IMR-90 (cell line): ENCODE measurements at regions not wholly inside any gene's neighbourhood (a gene's known extent, or its start where the extent isn't known, plus 50 kb on each side); places are given as distances from the start of the nearest gene placed in this dataset.

ENCODE experiments used
- ATAC-seq: fragments of 200-7000 bp; cut with Tn5 transposase; 2 replicates; pipeline ENCODE4 v1.9.1; 2020; ENCODE audit warnings: low read depth, mild to moderate bottlenecking, moderate library complexity
- BruUV-seq: library from RNA; stranded (reverse); fragments of 400-500 nt; replicated peaks from 2 replicates; lab custom pipeline; 2021; lab: Mats Ljungman, UMichigan
- CTCF ChIA-PET: fragments of 300-600 bp; formaldehyde crosslinking; extraction: SDS; loops from one replicate; lab custom pipeline; 2021; ENCODE audit warnings: antibody characterized with exemption; lab: Yijun Ruan, JAX
- POLR2A ChIA-PET: fragments of 300-600 bp; sonication (Branson Sonifier 250); formaldehyde crosslinking; loops from one replicate; lab custom pipeline; 2022; ENCODE audit warnings: antibody characterized with exemption; ENCODE audit not compliant: unreplicated experiment; lab: Charles Lee
- DNase-seq: peaks from one replicate; pipeline ENCODE4 v3.0.0; 2013
- H2AFZ ChIP-seq: replicated peaks from 2 replicates; pipeline ENCODE3; 2013; ENCODE audit warnings: low read length, mild to moderate bottlenecking; ENCODE audit not compliant: poor library complexity
- H2AK5ac ChIP-seq: 2 replicates; pipeline ENCODE4 v1.6.1; 2013; ENCODE audit warnings: low read depth, low read length, inconsistent platforms
- H2AK9ac ChIP-seq: replicated peaks from 2 replicates; pipeline ENCODE3; 2013; ENCODE audit warnings: mild to moderate bottlenecking, low read depth, low read length, moderate library complexity; ENCODE audit not compliant: poor library complexity
- H2BK120ac ChIP-seq: 2 replicates; pipeline ENCODE4 v1.6.1; 2013; ENCODE audit warnings: low read depth, low read length, inconsistent platforms
- H2BK15ac ChIP-seq: 3 replicates; pipeline ENCODE4 v1.6.1; 2013; ENCODE audit warnings: low read depth, low read length, inconsistent platforms
- H2BK20ac ChIP-seq: 2 replicates; pipeline ENCODE4 v1.6.1; 2013; ENCODE audit warnings: low read depth, mild to moderate bottlenecking, inconsistent platforms, low read length, moderate library complexity
- H2BK5ac ChIP-seq: 2 replicates; pipeline ENCODE4 v1.6.1; 2013; ENCODE audit warnings: mild to moderate bottlenecking, low read depth, low read length, inconsistent platforms; ENCODE audit not compliant: poor library complexity, severe bottlenecking
- H3K14ac ChIP-seq: replicated peaks from 2 replicates; pipeline ENCODE4 v1.6.1; 2013; ENCODE audit warnings: low read depth, low read length, inconsistent platforms
- H3K18ac ChIP-seq: 2 replicates; pipeline ENCODE4 v1.6.1; 2013; ENCODE audit warnings: low read depth, low read length, control low read depth
- H3K23ac ChIP-seq: 2 replicates; pipeline ENCODE4 v1.6.1; 2013; ENCODE audit warnings: low read depth, low read length, inconsistent platforms
- H3K27ac ChIP-seq: 2 replicates; pipeline ENCODE4 v1.5.1; 2013; ENCODE audit warnings: mild to moderate bottlenecking, control low read depth, low read length; ENCODE audit not compliant: insufficient read depth
- H3K27me3 ChIP-seq: 2 replicates; pipeline ENCODE4 v1.6.1; 2013; ENCODE audit warnings: low read length; ENCODE audit not compliant: control insufficient read depth, insufficient read depth
- H3K36me3 ChIP-seq: 2 replicates; pipeline ENCODE4 v1.6.1; 2013; ENCODE audit warnings: low read length, mixed read lengths; ENCODE audit not compliant: control insufficient read depth, insufficient read depth
- H3K4ac ChIP-seq: 2 replicates; pipeline ENCODE4 v1.6.1; 2013; ENCODE audit warnings: low read depth, low read length, inconsistent platforms
- H3K4me1 ChIP-seq: 2 replicates; pipeline ENCODE4 v1.6.1; 2013; ENCODE audit warnings: low read length, mixed read lengths; ENCODE audit not compliant: control insufficient read depth, insufficient read depth
- H3K4me2 ChIP-seq: 2 replicates; pipeline ENCODE4 v1.6.1; 2013; ENCODE audit warnings: low read depth, mild to moderate bottlenecking, control low read depth, low read length, moderate library complexity
- H3K4me3 ChIP-seq: 2 replicates; pipeline ENCODE4 v1.5.1; 2013; ENCODE audit warnings: low read depth, mild to moderate bottlenecking, control low read depth, low read length, moderate library complexity; ENCODE audit not compliant: insufficient read depth
- H3K56ac ChIP-seq: 2 replicates; pipeline ENCODE4 v1.6.1; 2013; ENCODE audit warnings: low read length, inconsistent platforms; ENCODE audit not compliant: insufficient read depth; ENCODE audit errors: extremely low read depth
- H3K79me1 ChIP-seq, 2 experiments: 2 replicates each; pipeline ENCODE4 v1.6.1; 2013; ENCODE audit warnings: low read length in 2 of 2, inconsistent platforms in 1 of 2, low read depth in 1 of 2
- H3K9ac ChIP-seq: 2 replicates; pipeline ENCODE4 v1.6.1; 2013; ENCODE audit warnings: low read depth, low read length, control low read depth
- H3K9me1 ChIP-seq: 2 replicates; pipeline ENCODE4 v1.6.1; 2013; ENCODE audit warnings: low read length, inconsistent platforms; ENCODE audit not compliant: insufficient read depth
- H3K9me3 ChIP-seq: 2 replicates; pipeline ENCODE4 v1.6.1; 2013; ENCODE audit warnings: low read length; ENCODE audit not compliant: control insufficient read depth, insufficient read depth
- H4K20me1 ChIP-seq: 2 replicates; pipeline ENCODE4 v1.6.1; 2013; ENCODE audit warnings: low read length, inconsistent platforms; ENCODE audit not compliant: insufficient read depth
- H4K5ac ChIP-seq: 2 replicates; pipeline ENCODE4 v1.6.1; 2013; ENCODE audit warnings: mild to moderate bottlenecking, low read depth, low read length, control low read depth
- H4K8ac ChIP-seq, 2 experiments: 2 replicates each; pipeline ENCODE4 v1.6.1; 2013; ENCODE audit warnings: low read depth in 2 of 2, low read length in 2 of 2, control low read depth in 1 of 2, inconsistent platforms in 1 of 2
- H4K91ac ChIP-seq: 2 replicates; pipeline ENCODE4 v1.6.1; 2013; ENCODE audit warnings: low read depth, low read length, inconsistent platforms; ENCODE audit not compliant: insufficient read depth
- BHLHE40 ChIP-seq: fragments of 150-350 bp; IDR thresholded peaks from 2 replicates; pipeline ENCODE4 v1.6.1; 2016; ENCODE audit warnings: mild to moderate bottlenecking, low read depth, low read length
- CEBPB ChIP-seq: IDR thresholded peaks from 2 replicates; pipeline ENCODE4 v1.6.1; 2012; ENCODE audit warnings: low read depth, low read length, improper control_type of control experiment
- MAZ ChIP-seq: IDR thresholded peaks from 2 replicates; pipeline ENCODE4 v1.6.1; 2012; ENCODE audit warnings: low read depth, mild to moderate bottlenecking, low read length, improper control_type of control experiment, moderate library complexity, borderline replicate concordance
- NFE2L2 ChIP-seq: fragments of 150-350 bp; IDR thresholded peaks from 2 replicates; pipeline ENCODE4 v1.6.1; 2016; ENCODE audit warnings: low read depth, mild to moderate bottlenecking, low read length
- RAD21 ChIP-seq: IDR thresholded peaks from 2 replicates; pipeline ENCODE4 v1.6.1; 2012; ENCODE audit warnings: low read length, improper control_type of control experiment
- WGBS, 2 experiments: methylation state at CpG; one replicate each; pipeline versions ENCODE4 v1.1.5 to v1.1.7; 2013; ENCODE audit warnings: missing lambda C conversion rate in 2 of 2; ENCODE audit not compliant: insufficient read length in 1 of 2; ENCODE audit errors: extremely low coverage in 2 of 2; 5-methylcytosine and 5-hydroxymethylcytosine counted together
- dilution Hi-C: fragments of 300-500 bp; cut with HindIII; formaldehyde crosslinking; loops from one replicate; pipeline ENCODE4 v1.14.3; 2018; ENCODE audit warnings: low sequenced_read_pairs; ENCODE audit not compliant: unreplicated experiment
- in situ Hi-C: fragments of 300-500 bp; cut with MboI; formaldehyde crosslinking; loops from 3 replicates; pipeline ENCODE4 v1.14.3; 2019; ENCODE audit warnings: low sequenced_read_pairs, inconsistent platforms, mixed read lengths
- intact Hi-C: fragments of 100-400 bp; cut with micrococcal nuclease; formaldehyde crosslinking; loops from 2 replicates; pipeline ENCODE4 v1.10.0; 2022
- TF ChIP-seq, protein P1 (sequence below): conservative IDR thresholded peaks from 2 replicates; pipeline ENCODE4 v1.5.1; 2012; ENCODE audit warnings: mild to moderate bottlenecking, low read depth, low read length, improper control_type of control experiment
- TF ChIP-seq, protein P2 (sequence below): fragments of 150-350 bp; IDR thresholded peaks from 2 replicates; pipeline ENCODE4 v1.6.1; 2017; ENCODE audit warnings: mild to moderate bottlenecking, antibody characterized with exemption, low read length, low read depth
- TF ChIP-seq, protein P3 (sequence below): fragments of 150-350 bp; IDR thresholded peaks from 2 replicates; pipeline ENCODE4 v1.6.1; 2016; ENCODE audit warnings: low read depth, mild to moderate bottlenecking, low read length, moderate library complexity, borderline replicate concordance

DNA sequence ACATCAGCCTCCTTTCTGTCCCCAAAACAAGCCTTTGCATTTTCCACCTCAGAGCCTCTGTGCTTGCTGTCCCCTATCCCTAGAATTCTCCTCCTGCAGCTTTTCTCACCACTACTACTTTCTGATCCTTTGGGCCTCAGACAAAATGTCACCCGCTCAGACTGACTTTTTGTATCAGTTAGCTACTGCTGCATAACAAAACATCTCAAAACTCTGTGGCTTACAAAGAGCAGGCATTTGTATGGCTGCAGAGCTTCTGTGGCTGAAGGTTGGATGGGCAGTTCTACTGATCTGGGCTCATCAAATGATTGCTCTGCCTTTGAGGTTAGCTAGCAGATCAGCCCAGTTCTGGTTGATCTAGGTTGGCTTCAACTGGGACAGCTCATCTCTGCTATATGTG is 248.7 kb downstream of the MN1 start:
- intact Hi-C loops (no loop called here), in situ Hi-C loops (no loop called here), dilution Hi-C loops (no loop called here)
- no peak overlapping the region for H2AK5ac ChIP-seq
- peaks cover 17% of the 10 kb centered on the region for H3K27me3 ChIP-seq
- H4K91ac ChIP-seq: no peak overlapping the region
- no peak overlapping the region for H4K8ac ChIP-seq
- H3K14ac ChIP-seq: no peak overlapping the region
- CTCF ChIA-PET: no interaction called here
- no peak overlapping the region for H4K5ac ChIP-seq
- no TSS peak for BruUV-seq
- H2BK120ac ChIP-seq: no peak overlapping the region
- ATAC-seq (no peak), DNase-seq (no peak)
- no peak overlapping the region for H2BK15ac ChIP-seq
- no peak overlapping the region for H3K4me3 ChIP-seq
- H3K4me2 ChIP-seq: no peak overlapping the region
- POLR2A ChIA-PET: no interaction called here
- H3K79me1 ChIP-seq: no peaks in the 10 kb centered on the region
- no peak overlapping the region for H3K9ac ChIP-seq
- H2BK5ac ChIP-seq: no peak overlapping the region
- WGBS, 2 experiments: no CpG with 5 or more reads among the region's 1 CpG
- H3K23ac ChIP-seq: no peak overlapping the region
- peaks cover 6% of the 10 kb centered on the region for H3K9me3 ChIP-seq
- H2BK20ac ChIP-seq: no peak overlapping the region
- TF ChIP-seq, protein P1, sequence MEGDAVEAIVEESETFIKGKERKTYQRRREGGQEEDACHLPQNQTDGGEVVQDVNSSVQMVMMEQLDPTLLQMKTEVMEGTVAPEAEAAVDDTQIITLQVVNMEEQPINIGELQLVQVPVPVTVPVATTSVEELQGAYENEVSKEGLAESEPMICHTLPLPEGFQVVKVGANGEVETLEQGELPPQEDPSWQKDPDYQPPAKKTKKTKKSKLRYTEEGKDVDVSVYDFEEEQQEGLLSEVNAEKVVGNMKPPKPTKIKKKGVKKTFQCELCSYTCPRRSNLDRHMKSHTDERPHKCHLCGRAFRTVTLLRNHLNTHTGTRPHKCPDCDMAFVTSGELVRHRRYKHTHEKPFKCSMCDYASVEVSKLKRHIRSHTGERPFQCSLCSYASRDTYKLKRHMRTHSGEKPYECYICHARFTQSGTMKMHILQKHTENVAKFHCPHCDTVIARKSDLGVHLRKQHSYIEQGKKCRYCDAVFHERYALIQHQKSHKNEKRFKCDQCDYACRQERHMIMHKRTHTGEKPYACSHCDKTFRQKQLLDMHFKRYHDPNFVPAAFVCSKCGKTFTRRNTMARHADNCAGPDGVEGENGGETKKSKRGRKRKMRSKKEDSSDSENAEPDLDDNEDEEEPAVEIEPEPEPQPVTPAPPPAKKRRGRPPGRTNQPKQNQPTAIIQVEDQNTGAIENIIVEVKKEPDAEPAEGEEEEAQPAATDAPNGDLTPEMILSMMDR: no peak
- TF ChIP-seq BHLHE40: no peak
- TF ChIP-seq NFE2L2: no peak
- TF ChIP-seq, protein P2, sequence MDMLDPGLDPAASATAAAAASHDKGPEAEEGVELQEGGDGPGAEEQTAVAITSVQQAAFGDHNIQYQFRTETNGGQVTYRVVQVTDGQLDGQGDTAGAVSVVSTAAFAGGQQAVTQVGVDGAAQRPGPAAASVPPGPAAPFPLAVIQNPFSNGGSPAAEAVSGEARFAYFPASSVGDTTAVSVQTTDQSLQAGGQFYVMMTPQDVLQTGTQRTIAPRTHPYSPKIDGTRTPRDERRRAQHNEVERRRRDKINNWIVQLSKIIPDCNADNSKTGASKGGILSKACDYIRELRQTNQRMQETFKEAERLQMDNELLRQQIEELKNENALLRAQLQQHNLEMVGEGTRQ: no peak
- TF ChIP-seq, protein P3, sequence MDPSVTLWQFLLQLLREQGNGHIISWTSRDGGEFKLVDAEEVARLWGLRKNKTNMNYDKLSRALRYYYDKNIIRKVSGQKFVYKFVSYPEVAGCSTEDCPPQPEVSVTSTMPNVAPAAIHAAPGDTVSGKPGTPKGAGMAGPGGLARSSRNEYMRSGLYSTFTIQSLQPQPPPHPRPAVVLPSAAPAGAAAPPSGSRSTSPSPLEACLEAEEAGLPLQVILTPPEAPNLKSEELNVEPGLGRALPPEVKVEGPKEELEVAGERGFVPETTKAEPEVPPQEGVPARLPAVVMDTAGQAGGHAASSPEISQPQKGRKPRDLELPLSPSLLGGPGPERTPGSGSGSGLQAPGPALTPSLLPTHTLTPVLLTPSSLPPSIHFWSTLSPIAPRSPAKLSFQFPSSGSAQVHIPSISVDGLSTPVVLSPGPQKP: no peak
- TF ChIP-seq CEBPB: no peak
- TF ChIP-seq RAD21: no peak
- TF ChIP-seq MAZ: no peak
- H3K4me1 ChIP-seq: peaks cover 2% of the 10 kb centered on the region; the same call in 1 of the 2 replicates
- no peak overlapping the region for H3K18ac ChIP-seq
- H3K36me3 ChIP-seq: no peaks in the 10 kb centered on the region
- H2AFZ ChIP-seq: no peak overlapping the region
- H3K27ac ChIP-seq: no peak overlapping the region
- no peak overlapping the region for H3K56ac ChIP-seq
- H3K9me1 ChIP-seq: no peaks in the 10 kb centered on the region
- no peak overlapping the region for H3K4ac ChIP-seq
- H4K20me1 ChIP-seq: no peaks in the 10 kb centered on the region
- H2AK9ac ChIP-seq: no peak overlapping the region
